ENCODE measurements at regions not wholly inside any gene's neighbourhood (a gene's known extent, or its start where the extent isn't known, plus 50 kb on each side); places are given as distances from the start of the nearest gene placed in this dataset.

DNA sequence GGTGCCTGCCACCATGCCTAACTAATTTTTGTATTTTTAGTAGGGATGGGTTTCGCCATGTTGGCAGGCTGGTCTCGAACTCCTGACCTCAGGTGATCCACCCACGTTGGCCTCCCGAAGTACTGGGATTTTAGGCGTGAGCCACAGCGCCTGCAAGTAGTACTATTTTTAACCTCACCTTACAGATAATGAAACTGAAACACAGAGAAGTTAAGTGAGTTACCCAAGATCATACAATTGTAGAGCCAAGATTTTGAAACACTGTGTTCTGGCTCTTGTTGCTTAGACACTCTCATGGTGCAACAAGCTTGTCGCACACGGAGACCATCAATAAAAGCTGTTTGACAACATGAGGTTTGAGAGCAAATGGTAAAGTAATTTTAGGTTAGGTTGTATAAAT lies 159.1 kb upstream of the LMNTD1 start:
- no peak for DNase-seq (ENCODE audit: low read depth in 4 of 4, low spot score in 2 of 4)

DNA sequence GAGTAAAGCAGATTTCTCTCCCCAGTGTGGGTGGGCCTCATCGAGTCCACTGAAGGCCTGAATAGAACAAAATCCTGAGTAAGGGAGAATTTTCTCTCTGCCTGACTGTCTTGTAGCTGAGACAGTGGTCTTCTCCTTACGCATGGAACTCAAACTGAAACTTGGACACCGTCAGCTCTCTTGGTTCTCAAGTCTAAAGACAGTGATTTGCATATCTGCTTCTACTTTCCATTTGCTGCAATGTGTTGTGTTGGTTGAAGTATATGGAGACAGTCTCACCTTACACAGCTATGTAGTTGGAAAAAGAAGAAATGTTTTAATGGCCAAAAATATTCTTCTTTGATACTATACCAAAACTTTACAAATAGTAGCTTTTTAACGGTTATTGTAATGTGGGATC lies 160.2 kb upstream of the LMNTD1 start:
- DNase-seq (ENCODE audit: low read depth in 4 of 4, low spot score in 2 of 4): no peak

DNA sequence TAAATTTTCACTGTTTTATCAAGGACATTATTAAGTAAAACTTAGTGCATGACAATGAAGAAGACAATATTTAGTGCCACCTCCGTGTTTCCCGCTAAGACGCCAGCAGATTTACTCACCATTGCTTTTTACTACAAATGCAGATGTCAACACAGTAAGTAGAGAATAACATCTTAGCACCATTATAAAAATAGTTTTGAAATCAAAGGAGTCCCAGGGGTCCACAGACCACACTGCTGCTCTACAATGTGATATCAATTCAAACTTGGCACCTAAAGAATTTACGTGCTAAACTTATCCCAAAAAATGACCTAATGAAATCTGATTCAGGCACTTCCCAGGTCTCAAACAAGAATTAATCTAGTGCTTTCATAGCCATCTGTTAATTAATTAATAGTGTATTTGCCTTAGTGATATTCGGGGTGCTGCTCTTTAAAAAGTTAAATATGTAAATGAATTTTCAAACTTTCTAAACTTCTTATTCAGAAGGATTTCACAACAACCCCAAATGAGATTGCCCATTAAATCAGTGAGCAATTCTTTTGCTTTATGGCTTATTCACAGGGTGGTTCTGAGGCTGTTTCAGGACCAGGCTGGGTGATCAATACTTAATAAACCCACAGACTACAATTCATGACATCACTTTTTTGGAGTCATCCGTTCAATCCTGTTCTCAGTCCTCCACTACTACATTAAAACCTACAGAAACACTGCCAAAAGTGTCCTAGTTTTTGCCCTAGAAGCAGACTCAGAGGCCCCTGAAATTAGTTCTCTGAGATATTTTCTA lies 161.3 kb upstream of the LMNTD1 start:
- no peak for DNase-seq (ENCODE audit: low read depth in 4 of 4, low spot score in 2 of 4)

DNA sequence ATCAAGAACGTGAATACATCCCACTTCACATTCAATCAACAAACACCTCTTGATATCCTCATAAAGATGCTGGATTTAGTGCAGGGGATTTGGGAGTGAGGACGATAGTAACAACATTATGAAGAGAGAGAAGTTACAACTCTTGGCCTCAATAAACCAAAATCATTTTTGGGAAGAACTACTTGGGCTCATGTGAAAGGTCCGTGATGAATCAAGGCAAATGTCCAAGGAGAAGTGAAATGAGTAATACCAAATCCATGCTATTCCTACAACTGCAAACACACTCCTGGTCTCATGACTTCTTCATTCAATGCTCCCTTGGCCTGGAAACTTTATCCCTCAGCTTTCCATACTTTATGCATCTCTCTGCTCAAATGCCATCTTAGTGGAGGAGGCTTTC lies 162.0 kb upstream of the LMNTD1 start:
- DNase-seq (ENCODE audit: low read depth in 4 of 4, low spot score in 2 of 4): no peak

DNA sequence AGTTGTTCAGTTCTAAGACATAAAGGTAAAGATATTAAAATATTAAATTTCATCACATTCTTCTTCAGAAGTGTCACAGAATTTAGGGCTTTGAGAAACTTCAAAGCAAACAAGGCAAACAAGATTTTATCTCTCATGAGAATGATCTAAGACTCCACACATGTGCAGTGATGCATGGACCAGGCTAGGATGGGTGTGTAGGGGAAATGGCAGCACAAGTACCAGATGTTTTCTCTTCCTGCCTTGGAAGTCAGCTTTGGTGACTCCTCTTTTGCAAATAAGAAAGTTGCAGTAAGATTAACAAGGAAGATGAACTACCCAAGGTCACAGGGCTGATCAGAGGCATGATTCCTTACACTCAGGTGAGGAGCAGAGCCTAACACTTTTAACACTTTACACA lies 163.8 kb upstream of the LMNTD1 start:
- no peak for DNase-seq (ENCODE audit: low read depth in 4 of 4, low spot score in 2 of 4)

DNA sequence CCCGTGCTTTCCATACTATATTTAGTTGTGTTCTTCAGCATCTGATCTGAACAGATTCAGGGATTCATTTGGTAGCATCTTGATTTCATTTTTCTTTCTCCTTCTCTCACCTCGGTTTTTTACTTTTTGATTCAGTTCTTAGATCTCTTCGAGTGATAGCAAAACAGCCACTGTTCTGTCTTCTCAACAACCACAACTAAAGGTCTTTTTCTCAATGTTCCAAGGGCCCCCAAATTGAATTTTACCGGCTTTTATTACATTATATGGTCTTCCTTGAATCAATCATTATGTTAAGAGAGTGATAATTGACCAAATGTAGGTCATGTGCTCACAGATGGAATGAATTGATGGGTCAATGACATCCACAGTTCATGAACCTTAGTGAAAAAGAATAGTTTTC lies 164.5 kb upstream of the LMNTD1 start:
- DNase-seq (ENCODE audit: low read depth in 4 of 4, low spot score in 2 of 4): no peak

DNA sequence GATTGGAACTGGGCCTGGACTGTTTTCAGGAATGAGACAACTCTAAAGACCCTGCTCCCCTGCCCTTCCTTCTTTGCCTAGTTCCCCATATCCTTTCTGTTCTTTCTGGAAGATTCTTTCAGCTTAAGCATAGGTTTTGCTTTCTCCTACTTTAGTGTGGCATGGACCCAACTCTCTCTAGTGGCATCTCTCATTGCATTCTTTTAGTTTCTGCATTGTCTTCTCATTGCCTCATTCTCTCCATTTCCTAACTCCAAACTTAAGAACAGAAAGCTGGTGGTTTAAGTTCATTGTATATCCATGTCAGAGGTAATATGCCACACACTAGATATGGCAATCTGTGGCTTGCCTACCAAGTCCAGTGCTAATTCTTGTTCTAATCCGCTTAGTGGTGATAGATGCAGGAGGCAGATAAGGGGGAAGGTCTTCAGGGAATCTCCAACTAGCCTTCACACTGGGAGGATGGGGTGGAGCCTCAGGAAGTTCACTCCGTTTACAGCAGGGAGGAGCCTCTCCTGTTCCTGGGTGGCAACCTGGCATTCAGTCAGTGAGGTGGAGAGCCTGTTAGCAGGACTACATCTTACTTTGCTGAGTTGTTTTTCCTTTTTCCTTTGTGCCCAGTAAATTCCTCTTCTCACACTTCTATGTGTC lies 165.1 kb upstream of the LMNTD1 start:
- no peak for DNase-seq (ENCODE audit: low read depth in 4 of 4, low spot score in 2 of 4)

DNA sequence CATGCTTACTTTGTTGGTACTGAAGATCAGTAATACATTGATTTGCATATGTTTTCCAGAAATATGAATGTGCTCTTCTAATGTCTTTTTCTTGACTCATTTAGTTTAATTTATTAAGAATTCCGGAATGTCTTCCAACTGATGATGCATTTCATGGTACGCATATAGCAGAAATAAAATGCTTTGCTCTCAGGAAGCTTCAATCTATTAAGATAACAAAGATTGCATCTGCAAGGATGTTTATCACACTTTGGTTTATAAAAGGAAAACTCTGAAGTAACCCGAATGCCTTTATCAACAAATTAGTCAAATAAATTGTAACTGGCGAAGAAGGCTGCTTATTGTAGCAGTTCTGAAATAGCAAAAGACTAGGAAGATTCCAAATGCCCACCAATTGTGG lies 166.4 kb upstream of the LMNTD1 start:
- no peak for DNase-seq (ENCODE audit: low read depth in 4 of 4, low spot score in 2 of 4)

DNA sequence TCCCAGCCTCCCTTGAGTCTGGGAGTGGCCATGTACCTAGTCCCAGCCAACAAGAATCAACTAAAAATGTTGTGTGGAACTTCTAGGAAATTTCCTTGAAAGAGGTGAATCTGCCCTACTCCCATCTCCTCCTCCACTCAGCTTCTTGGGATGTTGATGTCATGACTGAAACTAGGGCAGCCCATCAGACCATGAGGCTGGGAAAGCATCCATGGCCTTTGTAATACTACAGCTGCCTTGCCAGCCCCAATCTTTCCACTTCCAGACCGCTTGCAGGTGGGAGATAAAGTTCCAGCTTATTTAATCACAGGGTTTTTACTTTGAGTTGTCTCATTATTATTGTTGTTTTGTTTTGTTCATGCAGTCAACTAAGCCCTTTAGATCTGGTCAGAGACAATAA lies 170.3 kb upstream of the LMNTD1 start:
- no peak for DNase-seq (ENCODE audit: low read depth in 4 of 4, low spot score in 2 of 4)

DNA sequence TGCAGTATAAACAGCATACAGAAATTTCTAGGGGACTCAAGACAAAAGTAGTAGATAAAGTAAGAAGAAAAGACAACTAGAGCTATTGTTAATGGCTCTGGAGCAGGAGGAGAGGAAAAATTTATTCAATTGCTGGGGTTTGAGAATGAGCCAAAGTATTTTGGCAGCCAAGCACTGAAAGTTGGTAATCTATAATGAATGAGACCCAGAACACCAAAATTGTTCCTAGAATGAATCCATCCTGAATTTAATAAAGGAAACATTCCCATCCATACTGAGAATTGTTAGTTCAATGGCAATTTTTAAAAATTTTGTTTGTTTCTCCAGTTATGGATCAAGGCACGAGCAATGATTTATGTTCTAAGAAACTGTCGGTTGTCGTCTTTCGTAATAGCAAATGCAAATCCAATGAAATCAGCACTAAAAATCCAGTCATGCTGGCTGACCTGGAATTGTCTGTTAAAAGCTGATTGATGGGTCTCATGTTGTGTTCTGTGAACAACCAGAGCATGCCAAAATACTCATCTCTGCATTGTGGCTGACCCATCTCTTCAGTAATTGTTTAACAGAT lies 170.9 kb upstream of the LMNTD1 start:
- no peak for DNase-seq (ENCODE audit: low read depth in 4 of 4, low spot score in 2 of 4)

DNA sequence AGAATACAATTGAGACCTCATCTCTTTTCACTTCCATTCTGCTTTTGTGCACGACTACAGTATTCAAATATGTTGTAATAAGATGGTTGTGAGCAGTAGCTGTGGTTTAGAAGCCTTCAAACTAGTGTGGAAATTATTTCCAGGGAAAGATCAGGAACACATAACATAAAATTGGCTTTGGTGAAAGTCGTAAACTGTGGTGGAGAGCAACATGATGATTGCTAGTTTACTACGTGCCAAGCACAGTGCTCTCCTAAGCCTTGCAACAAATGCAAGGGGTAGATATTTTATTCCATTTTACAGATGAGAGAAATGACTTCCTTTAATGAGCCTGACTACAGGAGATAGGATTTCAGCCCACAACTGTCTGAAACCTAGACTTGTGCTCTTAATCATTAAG lies 172.4 kb upstream of the LMNTD1 start:
- no peak for DNase-seq (ENCODE audit: low read depth in 4 of 4, low spot score in 2 of 4)

DNA sequence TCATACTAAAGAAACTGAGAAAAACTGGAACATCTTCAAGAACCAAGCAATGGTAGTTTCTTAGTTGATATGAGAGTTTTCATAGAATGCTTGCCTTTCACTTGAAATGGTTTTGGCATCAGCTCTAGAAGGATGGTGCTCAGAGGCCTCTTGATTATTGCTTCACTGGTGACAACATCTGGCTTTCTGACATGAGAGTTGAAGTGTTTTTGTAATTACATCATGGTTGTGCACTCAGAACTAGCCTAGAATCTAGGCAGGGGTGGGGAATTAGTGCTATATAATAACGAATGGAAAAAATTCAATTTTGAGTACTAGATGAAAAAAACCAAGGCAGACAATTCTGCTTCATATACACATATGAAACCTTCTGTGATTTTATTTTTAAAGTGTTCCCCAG lies 172.8 kb upstream of the LMNTD1 start:
- DNase-seq (ENCODE audit: low read depth in 4 of 4, low spot score in 2 of 4): no peak

DNA sequence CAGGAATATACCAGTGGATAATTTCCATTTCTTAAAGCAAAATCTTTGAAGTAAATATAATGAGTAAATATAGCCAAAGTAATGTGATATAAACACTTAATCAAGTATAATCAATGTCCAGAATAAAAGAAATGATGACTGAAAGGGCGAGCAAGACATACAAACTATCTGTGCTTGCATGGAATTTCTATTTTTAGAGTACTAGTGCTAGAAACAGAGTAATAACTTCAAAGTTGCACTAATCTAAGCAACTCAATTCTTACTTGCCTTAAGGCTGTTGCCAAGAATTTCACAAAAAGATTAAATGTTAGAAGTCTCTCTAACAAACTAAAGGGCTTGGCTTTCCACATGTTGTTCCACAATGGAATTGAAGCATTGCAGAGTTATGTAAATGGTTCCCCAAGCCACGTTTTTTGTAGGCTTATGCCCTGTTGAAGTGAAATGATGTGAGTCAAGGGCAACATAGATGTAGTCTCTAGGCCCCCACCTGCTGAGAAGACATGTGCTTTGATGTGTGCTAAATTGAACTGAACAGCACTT lies 175.0 kb upstream of the LMNTD1 start:
- no peak for DNase-seq (ENCODE audit: low read depth in 4 of 4, low spot score in 2 of 4)

DNA sequence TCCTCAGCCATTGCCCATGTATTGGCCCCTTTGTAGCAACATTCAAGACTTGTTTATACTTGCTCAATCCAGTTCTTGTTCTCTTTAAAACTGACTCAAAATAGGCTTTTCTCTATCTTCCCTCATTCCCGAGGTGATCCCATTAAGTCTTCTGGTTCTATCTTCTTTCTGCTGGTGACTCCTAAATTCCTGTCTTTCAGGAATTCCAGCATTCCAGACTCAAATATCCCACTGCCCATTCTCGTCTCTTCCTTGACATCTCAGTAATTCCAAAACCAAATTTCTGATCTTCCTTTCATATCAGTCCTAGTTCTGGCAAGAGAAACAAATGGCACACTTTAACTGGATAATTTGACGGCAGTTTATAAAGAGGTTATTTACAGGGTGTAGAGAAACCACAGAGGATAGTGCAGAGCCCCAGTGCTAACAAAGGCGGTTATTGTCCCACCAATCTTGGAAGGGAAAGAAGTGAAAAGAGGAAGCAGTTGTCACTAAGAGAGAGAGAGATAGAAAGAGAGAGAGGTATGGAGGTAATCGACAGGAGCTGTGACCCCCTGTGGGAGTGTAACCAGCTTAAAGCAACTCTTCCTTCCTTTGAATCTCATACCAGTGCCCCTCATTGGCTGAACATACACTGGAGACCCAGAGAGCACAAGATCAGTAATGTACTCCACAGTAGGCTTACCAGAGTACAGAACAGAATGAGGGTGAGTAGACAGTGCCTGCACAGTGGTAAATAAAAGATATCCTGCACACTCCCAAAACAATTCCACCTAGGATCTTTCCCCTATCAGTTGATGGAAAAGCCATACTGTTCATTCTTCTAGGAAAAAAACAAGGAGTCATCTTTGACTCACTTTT lies 177.6 kb upstream of the LMNTD1 start:
- no peak for DNase-seq (ENCODE audit: low read depth in 4 of 4, low spot score in 2 of 4)

DNA sequence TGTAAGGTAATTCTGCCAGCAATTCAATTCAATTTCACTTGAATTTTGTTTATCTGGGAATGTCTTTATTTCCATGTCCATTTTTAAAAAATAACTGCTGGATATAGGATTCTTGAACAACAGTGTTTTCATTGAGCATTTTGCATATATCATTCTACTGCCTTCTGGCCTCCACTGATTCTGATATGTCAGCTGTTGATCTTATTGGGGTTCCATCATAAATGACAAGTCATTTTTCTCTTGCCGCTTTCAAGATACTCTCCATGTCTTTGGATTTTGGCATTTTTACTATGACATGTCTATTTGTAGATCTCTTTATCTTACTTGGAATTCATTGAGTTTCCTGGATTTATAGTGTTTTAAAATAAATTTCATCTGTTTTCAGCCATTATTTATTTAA lies 180.5 kb upstream of the LMNTD1 start:
- DNase-seq (ENCODE audit: low read depth in 4 of 4, low spot score in 2 of 4): no peak

DNA sequence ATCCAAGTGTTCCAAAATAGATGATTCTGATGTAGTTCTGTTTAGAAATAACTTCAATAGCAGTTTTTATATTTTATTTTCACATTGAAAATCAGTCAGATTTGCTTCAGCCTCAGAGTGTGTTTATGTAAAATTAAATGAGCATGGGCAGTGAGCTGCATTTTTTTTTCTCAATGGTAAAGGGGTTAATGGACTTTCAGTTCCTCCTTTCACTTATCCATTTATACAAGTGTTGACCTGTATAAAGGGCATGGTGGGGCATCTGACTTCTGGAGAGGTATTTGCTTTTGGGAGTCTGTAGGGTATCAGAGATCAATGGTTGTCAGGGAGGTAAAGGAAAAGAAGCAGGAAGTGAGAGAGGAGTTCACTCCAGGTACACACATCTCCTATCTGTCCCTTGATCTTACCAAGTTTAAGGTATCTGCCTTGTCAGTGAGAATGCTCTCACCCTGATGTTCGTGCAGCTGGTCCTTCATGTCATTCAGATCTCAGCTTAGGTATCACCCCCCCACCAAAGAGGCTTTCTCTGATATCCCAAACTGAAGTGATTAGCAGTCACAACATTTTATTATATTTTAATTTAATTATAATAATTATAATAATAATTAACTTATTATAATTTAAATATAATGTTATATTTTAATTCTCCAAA lies 181.6 kb upstream of the LMNTD1 start:
- no peak for DNase-seq (ENCODE audit: low read depth in 4 of 4, low spot score in 2 of 4)

DNA sequence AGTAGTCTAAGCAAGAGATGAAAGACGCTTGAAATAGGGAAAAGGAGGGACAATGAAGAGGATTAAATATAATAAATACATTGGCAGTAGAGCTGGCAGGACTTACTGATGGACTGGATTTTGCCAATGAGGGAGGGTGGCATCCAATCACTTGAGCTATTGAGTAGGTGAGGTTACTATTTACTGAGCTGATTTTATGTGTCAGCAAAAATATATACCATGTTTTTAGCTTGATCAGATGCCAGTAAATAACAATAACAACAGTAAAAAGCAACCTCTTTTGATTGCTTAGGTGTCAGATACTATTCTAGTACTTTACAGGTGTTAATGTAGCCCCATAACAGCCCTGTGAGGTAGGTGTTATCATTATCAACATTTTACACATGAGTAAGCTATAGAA lies 187.5 kb upstream of the LMNTD1 start:
- no peak for DNase-seq (ENCODE audit: low read depth in 4 of 4, low spot score in 2 of 4)

DNA sequence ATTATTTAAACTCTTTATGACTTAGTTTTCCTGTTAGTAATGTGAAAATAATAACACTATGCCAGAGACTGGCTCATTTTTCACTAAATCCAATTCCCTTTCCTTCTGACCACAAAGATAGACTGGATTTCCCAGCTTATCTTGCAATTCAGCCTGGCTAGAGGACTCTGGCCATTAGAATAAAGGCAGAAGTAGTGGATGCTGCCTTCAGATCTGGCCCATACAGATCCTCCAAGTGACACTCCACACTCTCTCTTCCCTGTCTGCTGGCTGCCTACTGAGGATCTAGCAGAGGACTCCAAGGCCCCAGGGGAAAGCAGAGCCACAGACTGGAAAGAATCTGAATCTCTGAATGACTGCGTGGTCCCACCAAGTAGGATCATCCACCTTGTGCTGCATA lies 188.8 kb upstream of the LMNTD1 start:
- DNase-seq (ENCODE audit: low read depth in 4 of 4, low spot score in 2 of 4): no peak

DNA sequence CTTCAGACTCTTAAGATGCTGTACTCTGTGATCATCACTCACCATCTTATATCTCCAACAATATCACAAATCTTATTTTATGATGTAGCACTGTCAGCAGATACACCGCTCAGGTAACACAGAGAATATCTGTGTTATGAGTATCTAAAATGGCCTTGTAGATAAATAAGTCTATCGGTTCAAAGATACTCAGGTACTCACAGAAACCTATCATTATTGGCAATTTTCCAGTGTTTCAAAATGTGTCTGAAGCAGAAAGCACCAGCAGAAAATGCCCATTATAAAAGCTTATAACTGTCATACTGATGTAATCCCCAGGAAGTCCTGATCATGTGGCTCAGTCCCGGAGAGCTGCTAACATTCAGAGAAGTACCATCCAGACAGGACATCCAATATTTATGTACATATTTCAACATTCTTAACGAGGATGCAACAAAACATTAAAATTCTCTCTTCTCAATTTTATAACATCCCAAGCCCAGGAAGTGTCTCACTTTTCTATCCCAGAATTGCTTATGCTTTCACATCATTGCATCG lies 190.7 kb upstream of the LMNTD1 start:
- DNase-seq (ENCODE audit: low read depth in 4 of 4, low spot score in 2 of 4): no peak

DNA sequence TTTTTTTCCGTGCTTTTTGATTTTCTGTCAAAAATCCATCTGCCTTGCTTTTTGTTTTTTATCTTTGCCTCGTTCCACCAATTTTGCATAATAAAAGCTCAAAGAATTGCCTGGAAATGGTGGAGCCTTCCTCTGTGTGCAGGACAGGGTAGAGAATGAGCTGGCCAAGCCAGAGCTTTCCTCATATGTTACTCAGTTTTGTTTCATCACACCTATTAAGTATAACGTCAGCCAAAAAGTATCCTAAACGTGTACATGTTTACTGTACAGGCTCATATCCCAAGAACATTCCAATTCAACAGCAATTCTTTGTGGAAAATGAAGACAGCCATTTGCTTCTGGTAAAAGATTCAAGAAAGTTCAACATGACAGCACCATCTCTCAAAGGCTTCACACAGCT lies 191.2 kb upstream of the LMNTD1 start:
- no peak for DNase-seq (ENCODE audit: low read depth in 4 of 4, low spot score in 2 of 4)
